NCI-H510A treated with DMSO at 0.1 percent for 48 hours (cell line): ENCODE measurements at regions not wholly inside any gene's neighbourhood (a gene's known extent, or its start where the extent isn't known, plus 50 kb on each side); places are given as distances from the start of the nearest gene placed in this dataset.

Experiments used
- DNase-seq: peaks from one replicate; lab custom pipeline; 2025; lab: John Stamatoyannopoulos, UW

DNA sequence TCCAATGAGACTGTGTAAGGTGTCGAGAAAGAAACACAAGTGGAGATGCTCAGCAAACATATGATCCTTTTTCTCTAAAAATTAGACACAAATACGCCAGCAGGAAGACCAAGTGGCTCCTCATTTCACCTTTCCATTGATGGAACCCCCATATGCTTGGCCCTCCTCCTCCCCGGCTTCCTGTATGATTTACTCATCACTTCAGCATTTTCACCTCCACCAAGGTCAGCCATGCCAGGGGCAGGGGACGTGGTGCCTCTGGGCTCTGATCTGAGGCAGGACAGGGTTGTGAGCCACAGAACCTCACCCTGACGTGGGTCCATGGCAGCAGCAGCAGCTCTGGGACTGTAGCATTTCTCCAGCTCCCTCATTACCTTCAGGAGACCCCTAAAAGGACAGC lies 116.8 kb upstream of the PFKP start:
- DNase-seq: no peak

DNA sequence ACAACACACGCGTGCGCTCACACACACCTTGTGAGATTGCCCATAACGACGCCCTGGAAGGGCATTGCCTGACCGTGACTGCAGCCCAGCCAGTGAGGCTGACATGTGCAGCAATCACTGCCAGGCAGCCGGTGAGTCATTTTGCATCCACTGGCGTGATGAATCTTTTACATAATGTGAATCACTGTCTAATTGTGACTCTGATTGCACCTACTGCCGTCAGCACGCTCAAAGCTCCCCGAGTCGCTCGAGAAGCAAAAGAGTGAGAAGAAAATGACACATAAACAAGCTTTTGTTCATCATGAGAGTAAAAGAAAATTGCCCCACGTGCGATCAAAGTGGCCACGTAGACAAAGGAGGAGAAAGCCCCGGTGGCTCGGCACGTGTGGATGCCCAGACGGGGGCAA lies 117.4 kb upstream of the PFKP start:
- no peak for DNase-seq

DNA sequence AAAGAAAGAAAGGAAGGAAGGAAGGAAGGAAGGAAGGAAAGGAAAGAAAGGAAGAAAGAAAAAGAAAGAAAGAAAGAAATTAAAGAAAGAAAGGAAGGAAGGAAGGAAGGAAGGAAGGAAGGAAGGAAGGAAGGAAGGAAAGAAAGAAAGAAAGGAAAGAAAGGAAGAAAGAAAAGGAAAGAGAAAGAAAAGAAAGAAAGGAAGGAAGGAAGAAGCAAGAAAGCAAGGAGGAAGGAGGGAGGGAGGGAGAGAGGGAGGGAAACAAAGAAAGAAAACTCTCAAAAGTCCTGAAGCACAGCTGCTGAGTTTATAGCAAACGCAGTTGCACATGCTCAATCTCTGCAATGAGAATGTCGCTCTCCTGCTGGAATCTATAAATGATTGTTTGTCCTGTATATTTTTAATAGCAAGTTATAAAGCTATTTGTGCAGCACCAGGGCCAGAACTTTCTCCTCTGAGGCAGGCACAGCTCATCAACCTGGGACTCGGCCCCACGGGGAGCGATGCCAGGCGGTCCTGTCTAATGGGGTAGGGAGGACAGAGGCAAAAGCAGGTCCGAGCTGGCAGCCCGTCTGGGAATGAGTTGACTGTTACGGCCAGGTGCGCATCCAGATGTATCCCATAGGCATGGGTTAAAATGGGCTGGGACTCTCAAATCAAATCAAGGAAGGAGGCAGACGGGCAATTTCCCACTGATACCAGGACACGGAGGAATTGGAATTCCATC lies 118.0 kb upstream of the PFKP start:
- no peak for DNase-seq

DNA sequence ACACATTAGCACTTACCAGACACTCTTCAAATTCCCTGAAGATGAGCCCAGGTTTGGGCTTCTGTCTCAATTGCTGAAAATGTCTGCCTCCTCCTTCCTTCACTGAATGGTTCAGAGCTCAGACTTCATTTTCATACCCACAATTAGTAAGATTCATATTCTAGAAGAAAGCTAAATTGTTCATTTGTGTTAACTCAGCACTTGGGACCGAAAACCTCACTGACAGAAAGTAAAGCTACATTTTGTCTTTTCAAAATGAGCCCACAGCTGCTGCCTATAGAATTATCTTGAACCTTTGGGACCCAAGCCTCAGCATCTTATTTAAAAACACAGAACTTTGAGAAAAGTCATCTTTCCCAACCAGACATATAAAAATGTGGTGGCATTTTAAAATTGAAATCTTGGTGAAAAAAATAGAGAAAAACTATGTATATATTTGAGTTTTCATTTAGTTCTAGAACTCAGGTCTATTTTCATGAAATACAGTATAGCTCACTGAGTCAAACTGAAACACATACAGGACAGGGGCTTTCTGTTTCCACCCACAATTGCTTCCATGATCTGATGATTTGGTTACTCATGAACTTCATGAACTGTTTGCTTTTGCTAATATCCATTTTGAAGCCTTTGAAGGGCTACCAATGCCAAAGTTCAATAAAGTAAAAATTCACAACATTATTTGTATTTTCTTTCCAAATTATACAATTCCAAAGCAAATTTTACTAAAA lies 119.1 kb upstream of the PFKP start:
- DNase-seq: no peak

DNA sequence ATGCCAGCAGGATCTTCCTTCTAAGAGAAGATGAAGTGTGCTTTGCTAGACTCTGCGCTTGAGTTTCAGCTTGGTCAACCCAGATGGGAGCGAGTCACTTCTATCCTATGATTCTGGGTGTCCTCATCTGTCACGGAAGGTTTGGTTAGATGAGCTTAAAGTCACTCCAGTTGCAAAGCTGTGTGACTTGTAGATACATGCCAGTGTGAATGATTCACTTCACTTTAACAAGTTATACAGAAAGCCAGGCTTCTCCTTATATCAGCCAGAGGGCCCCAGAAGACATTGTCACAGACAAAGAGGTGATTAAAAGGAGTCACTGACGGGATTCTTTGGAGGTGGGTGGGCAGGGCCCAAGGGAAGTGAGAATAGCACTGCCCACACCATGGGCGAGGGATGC lies 122.6 kb upstream of the PFKP start:
- no peak for DNase-seq

DNA sequence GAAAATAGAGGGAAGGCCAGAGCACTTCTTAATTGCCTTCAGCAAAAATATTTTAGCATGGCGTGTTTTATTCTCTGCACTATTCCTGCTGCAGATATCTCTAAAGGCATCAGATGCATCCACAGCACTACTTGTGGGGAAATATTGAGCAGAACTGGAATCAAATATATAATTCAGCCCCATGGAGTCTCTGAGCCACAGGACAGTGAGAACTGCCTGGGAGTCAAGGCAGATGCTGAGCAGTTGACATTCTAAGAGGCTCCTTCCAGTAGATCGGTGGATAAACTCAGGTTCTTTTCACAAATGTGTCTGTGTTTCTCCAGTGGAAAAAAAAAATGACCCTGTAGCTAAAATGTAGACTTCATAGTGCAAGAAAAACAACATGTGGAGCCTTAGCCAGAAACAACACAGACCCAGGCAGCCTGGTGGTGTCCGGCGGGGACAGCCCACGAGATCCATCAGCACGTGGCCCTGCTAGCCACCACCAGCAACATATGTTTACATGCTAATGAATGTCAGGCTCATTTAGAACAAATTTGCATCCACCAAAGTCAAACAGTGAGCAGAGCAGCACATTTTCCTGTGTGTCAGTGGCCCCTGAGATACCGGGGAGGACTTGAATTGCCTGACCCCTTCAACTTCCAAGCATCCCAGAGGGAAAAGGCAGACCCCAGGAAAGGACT lies 123.3 kb upstream of the PFKP start:
- no peak for DNase-seq

DNA sequence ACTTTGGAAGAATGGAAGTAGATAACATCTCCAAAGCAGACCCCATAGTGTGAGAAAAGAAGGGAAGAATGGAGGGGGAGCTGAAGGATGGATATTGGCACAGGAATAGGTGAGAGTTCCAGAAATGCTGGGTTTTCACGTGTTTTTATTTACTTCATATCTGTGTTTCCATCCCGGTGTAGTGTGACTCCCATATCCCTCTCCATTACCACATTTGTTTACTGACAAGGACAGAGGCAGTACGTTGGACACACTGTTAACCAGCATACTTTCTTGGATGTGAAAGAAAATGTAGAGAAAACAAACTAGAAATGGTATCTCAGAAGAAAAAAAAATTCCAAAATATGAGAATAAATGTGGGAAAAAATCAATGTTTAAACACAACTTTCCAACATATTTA lies 124.4 kb upstream of the PFKP start:
- no peak for DNase-seq

DNA sequence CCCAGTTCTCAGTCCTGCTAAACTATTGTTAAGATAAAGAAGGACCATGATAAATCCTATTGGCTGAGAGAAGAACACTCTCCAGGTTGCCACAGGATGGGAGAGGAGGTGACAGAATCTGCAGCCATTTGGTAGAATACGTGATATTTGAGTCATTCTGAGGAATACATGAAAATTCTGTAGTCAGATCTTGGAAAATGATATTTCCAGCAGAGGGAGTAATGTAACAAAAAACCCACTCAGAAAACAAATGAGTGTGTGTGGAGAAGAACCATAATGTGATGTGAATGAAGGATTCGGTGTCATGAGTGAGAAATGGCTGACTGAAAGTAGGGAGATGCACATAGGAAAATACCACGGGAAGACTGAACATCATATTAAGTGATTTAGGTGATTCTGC lies 128.5 kb upstream of the PFKP start:
- no peak for DNase-seq

DNA sequence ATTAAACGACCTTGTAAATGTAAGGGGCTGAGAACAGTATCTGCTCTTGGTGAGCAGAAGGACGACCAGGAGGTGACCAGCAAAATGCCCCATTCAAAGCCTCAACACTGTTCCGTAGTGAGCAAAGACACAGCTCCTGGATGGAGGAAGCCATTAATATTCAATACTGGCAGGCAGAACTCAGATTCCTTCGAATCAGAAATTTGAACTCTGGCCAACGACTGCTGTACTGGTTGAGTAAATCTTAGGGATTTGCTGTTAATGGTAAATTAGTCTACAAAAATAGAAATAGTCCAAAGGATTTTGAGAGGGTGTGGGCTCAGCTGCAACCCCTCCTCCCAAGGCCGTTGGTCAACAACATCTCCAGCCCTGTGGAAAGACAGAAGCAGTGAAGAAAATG lies 130.5 kb upstream of the PFKP start:
- DNase-seq: no peak

DNA sequence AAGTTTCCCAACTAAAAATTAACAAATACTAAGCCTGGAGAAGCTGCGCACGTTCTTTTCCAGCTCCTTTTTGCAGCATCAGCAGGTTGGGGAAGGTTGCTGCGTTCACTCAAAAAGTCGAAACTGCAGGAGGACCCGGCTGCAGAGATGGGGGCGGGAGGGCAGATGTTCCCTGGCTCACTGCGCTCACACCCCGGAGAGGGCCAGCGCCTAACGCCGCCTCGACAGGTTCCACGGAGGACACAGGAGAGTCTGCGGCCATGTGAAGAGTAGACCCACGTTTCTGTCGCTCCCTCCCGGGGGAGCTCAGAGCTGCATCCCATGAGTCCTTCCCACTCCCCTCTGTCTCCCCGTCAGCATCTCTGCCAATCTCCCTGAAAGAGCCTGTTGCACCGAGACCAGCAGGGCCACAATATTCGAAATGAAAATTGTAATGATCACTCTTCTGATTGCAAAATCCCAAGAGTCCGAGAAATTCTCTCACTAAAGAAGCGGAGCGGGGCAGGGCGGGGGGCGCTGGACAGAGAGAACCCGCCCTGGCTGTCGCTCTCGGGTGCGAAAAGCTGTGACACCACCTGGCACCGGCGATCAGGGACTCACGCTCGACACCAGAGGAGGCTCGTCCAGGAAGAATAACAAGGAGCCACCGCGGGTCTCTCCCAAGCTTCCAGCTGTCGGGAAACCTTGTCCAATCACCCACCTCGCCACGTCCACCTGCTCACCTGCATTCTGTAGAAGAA lies 131.5 kb upstream of the PFKP start:
- no peak for DNase-seq

DNA sequence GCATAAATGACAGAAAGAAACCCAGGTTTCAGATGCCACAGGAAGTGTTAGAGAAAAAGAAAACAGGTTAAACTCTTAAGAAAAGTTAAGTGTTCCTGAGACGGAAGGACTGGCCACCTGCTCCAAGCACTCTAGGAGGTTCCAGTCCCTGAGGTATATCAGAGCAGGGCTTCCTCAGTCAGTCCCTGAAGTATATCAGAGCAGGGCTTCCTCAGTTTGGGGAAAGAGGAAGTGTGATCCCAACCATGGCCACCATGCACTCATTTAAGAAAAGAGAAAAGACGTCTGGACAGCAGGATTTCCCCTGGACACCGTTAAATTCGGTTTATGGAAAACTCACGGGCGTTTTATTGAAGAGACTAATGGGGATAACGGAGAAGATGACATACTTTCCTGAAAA lies 133.4 kb upstream of the PFKP start:
- DNase-seq: no peak

DNA sequence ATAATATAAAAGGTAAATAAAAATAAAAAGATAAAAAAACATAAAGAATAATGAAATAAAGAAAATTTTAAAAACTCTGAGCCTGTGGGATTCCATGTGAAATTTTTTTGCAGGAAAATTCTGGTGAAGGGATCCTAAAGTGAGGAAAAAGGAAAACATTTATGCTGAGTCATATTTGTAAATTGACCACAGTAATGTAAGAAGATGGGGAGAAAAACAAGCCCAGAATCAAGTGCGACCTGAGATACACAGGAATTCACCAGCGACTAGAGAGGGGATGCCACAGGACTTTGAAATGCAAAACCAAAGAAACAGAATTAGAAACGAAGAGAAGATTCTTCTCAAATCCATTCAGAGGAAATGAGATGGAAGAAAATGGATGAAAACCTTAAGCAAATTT lies 133.8 kb upstream of the PFKP start:
- DNase-seq: no peak

DNA sequence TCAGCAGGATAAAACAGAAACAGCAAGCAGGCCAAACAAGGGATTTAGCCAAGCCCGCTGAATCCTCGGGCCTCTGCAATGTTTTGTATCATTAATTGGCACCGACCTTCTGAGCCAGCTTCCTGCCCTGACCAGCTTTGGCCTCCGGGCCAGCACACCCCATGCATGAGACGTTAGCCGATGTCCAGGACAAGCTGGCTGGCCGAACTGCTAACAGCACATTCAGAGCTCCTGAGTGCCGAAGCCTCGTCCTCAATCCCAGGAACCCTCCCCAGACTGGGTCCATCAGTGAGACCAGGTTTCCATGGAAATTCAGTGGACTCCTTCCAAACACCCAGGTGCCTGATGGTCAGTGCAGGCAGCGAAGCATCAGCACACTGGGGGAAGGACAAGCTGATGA lies 134.3 kb upstream of the PFKP start:
- DNase-seq: no peak

DNA sequence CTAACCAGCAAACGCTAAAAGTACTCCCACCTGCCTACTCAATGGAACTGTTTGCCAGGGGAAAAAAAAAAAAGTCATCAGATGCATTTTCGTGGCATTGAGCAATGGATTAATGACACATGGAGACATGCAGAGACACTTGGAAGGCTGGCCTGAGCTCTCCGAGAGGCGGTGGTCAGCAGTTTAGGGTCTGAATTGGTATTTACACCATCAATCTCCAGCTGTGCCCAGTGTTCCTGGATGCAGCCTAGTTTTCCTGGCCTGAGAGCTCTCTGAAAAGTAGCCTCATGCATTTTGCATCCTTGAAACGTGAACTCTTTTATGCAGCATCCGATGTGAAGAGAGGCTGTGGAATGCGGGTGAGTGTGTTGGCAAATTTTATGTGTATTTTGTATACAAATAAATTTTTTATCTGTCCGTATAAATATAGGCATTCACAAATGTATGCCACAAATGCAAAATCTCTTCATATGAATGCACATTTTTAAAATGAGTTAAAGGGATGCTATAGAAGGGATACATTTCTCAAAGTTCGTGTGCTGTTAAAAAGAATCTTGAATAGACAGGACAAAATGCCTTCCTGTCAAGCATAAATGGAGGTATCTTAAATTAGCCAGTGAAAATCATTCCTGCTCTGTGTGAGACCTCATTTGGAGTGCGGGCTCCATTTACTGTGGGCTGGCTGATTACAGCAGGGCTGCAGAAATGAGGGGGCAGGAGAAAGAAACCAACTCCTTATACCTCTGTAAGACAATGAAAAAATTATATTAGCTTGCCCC lies 137.7 kb upstream of the PFKP start:
- no peak for DNase-seq

DNA sequence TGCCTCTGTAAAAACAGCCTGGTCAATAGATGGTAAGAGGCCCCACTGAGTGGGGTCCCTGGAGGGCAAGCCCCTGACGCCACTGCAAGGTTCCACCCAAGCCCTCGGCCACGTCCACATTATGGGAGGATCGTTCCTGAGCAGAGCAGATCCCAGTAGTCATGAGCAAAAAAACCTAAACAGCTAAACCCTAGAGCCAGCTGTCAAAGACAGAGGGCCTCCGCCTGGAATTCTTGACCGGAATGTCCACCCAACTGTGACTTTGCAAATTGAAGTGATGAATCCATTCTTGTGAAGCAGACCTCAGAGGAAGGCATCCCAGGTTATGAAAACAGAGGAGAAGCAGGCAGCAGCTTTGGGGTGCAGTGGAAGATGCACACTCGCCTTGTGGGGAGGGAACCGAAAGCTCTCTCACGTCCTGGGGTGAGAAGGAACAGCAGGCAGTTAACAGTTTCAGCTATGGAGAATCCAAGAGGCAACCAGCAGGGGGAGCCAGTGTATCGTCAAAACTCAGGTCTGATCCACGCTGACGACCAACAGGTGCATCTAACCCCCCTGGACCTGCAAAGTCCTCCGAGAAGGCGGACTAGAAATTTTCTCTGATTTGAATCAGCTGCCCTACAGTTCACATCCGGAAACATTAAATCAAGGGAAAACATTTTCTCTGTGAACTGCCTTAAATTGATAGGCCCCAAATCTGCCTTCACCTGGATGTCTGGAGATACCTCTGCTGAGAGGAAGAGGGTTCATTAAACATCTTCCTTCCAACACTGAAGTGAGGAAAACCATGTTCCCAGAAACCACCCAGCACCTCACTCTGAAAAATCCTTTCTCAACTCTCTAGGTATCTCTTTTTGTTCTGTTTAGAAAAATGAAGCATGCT lies 139.1 kb upstream of the PFKP start:
- DNase-seq: peak; percentile 63

DNA sequence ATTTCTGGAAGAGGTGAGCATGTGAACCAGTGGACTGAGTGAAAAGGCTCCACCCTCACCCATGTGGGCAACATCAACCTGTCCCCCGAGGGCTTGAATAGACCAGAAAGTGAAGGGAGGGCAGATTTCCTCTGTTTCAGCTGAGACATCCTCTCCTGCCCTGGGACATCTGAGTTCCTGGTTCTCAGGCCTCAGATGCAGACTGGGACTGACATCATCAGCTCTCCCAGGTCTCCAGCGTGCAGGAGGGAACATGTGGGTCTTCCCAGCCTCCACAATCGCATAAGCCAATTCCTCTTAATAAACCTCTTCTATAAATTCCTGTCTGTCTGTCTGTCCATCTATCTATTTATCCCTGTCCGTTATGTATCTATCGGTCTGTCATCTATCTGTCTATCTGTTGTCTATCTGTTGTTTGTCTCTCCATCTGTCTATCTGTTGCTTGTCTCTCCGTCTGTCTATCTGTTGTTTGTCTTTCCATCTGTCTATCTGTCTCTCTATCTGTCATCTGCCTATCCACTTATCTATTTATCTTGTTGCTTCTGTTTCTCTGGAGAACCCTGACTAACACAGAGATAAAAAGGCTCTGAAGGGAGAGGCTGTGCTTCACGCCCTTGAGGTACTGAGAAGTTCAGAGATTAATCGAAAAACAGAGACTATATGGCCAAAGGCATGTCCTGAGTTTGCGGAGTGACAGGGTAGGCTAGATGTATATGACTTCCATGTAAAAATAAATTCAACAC lies 140.3 kb upstream of the PFKP start:
- no peak for DNase-seq

DNA sequence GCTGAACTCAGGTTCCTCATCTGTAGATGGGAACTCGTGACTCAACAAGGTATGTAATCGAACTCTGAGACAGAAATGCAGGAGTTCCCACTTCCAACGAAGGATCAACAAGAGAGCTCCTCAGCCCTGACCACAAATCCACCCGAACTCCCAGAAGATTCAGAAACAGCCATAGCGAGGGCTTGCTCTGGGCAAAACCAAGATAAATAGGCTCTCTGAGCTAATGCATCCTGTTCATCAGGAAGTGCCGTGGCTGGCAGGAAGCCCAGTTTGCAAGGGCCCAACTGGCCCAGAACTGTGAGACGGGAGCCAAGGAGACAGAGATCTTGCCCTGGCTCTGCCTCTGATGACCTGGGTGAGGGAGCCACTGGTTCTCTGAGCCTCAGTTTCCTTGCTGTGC lies 141.7 kb upstream of the PFKP start:
- peak; percentile 2 for DNase-seq

DNA sequence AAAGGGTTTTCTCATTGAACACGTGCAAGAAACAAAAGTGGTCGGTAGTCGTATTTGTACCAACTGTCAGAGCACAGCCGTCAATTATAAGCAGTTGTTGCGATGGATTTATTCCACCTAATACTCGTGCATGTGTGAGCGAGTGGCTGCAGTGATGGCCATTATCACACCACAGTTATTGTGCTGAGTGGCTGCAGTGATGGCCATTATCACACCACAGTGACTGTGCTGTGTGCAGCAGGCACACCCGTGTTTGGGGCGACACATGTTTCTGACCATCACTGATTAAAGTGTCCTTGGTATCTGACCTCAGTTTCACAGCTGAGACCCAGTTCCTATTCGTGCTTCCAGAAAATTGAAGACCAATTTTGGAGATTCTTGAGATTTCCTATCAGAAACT lies 142.9 kb upstream of the PFKP start:
- no peak for DNase-seq

DNA sequence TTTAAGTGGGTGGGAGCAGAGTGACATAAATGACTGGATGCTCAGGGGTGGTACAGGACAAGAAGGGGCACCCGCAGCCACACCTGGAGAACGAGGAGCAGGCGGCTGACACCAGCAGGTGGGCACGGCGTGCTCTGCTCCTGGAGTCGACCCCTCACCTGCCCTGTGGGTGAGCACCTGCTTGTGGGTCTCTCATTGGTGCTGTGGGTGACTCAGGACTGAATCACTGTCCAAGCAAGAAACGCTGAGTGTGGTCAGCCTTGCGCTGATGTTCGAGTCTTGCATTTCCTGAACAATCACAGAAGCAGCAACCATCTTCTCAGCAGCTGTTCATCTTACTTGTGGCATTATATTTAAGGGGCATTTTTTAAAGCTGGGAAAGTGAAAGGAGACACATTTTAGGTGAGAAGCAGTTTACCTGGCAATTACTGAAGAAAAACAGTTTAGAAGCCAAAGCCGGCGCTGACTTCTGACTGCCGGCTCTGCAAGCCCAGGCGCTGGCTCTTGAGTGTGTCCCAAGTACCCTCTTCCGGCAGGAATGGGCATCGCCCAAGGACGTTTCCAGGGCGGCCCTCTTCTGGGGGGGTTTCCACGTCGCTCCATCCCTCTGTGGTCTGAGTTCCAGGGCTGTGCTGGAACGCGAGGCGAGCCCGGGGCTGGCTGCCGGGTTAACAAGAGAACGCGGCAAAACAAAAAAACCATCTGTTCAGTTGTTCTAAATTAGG lies 145.2 kb upstream of the PFKP start:
- DNase-seq: peak; percentile 2
